ENCODE measurements at regions not wholly inside any gene's neighbourhood (a gene's known extent, or its start where the extent isn't known, plus 50 kb on each side); places are given as distances from the start of the nearest gene placed in this dataset.
A peak's percentile ranks its signal among the peaks of the same experiment; 100 is the strongest.

- no peak for DNase-seq (ENCODE audit: low read depth)
Measured at GRCh38 chr2:10964052-10964790, 52.5 kb downstream of the KCNF1 start.

GRCh38 chr2:10965241-10965843, 53.6 kb downstream of the KCNF1 start:
- no peak for DNase-seq (ENCODE audit: low read depth)

- DNase-seq (ENCODE audit: low read depth): no peak
Measured at GRCh38 chr2:10966056-10966455, 54.3 kb downstream of the KCNF1 start.

- DNase-seq (ENCODE audit: low read depth): no peak
Measured at GRCh38 chr2:10966741-10967140, 55.0 kb downstream of the KCNF1 start.

- no peak for DNase-seq (ENCODE audit: low read depth)
Measured at GRCh38 chr2:10968176-10968575, 56.4 kb downstream of the KCNF1 start.

- no peak for DNase-seq (ENCODE audit: low read depth)
Measured at GRCh38 chr2:10970666-10971065, 58.9 kb downstream of the KCNF1 start.

GRCh38 chr2:10971161-10971887, 59.6 kb downstream of the KCNF1 start:
- DNase-seq (ENCODE audit: low read depth): no peak

GRCh38 chr2:10971888-10972260, 60.1 kb downstream of the KCNF1 start:
- DNase-seq (ENCODE audit: low read depth): no peak

- no peak for DNase-seq (ENCODE audit: low read depth)
Measured at GRCh38 chr2:10972683-10973433, 61.1 kb downstream of the KCNF1 start.

GRCh38 chr2:10973766-10974165, 62.0 kb downstream of the KCNF1 start:
- DNase-seq (ENCODE audit: low read depth): no peak

GRCh38 chr2:10977003-10977402, 65.3 kb downstream of the KCNF1 start:
- DNase-seq (ENCODE audit: low read depth): peak; percentile 81

GRCh38 chr2:10977621-10978020, 65.9 kb downstream of the KCNF1 start:
- no peak for DNase-seq (ENCODE audit: low read depth)

GRCh38 chr2:10978090-10978670, 66.4 kb downstream of the KCNF1 start:
- DNase-seq (ENCODE audit: low read depth): no peak

GRCh38 chr2:10980071-10980470, 68.3 kb downstream of the KCNF1 start:
- DNase-seq (ENCODE audit: low read depth): no peak

- DNase-seq (ENCODE audit: low read depth): no peak
Measured at GRCh38 chr2:10980886-10981425, 69.2 kb downstream of the KCNF1 start.

- DNase-seq (ENCODE audit: low read depth): no peak
Measured at GRCh38 chr2:10981451-10981850, 69.7 kb downstream of the KCNF1 start.

GRCh38 chr2:10981941-10982431, 70.3 kb downstream of the KCNF1 start:
- no peak for DNase-seq (ENCODE audit: low read depth)

GRCh38 chr2:10982931-10983701, 71.4 kb downstream of the KCNF1 start:
- no peak for DNase-seq (ENCODE audit: low read depth)

GRCh38 chr2:10983711-10984110, 72.0 kb downstream of the KCNF1 start:
- no peak for DNase-seq (ENCODE audit: low read depth)

- DNase-seq (ENCODE audit: low read depth): peak; percentile 15
Measured at GRCh38 chr2:10984418-10985135, 72.8 kb downstream of the KCNF1 start.
